HL-60 (cell line): ENCODE measurements at regions not wholly inside any gene's neighbourhood (a gene's known extent, or its start where the extent isn't known, plus 50 kb on each side); places are given as distances from the start of the nearest gene placed in this dataset.

Experiments
- DNase-seq, 2 experiments: peaks; one replicate each; pipeline ENCODE4 v3.0.0-alpha.2; 2010 to 2020; ENCODE audit warnings: low read depth in 1 of 2, low spot score in 1 of 2
- H3K27ac ChIP-seq: fragments of 250-450 bp; sonication (Bioruptor Pico); replicated peaks from 2 replicates; pipeline ENCODE4 v1.5.1; 2020; ENCODE audit warnings: mild to moderate bottlenecking, moderate library complexity
- H3K27me3 ChIP-seq: fragments of 250-450 bp; sonication (Bioruptor Pico); 2 replicates; pipeline ENCODE4 v1.5.1; 2021; ENCODE audit warnings: mild to moderate bottlenecking, moderate library complexity; ENCODE audit not compliant: insufficient read depth, poor library complexity, severe bottlenecking
- H3K4me3 ChIP-seq: replicated peaks from 2 replicates; pipeline ENCODE4 v1.5.1; 2011; ENCODE audit warnings: mild to moderate bottlenecking, control low read depth, low read length; ENCODE audit not compliant: insufficient read depth
- GABPA ChIP-seq: IDR thresholded peaks from 2 replicates; pipeline ENCODE4 v1.6.1; 2012; ENCODE audit warnings: low read depth
- POLR2AphosphoS5 ChIP-seq: IDR thresholded peaks from 2 replicates; pipeline ENCODE4 v1.6.1; 2012; ENCODE audit warnings: low read depth
- SPI1 ChIP-seq: IDR thresholded peaks from 2 replicates; pipeline ENCODE4 v1.6.1; 2012; ENCODE audit warnings: low read depth, mild to moderate bottlenecking, borderline replicate concordance
- TF ChIP-seq, protein P1 (sequence below): IDR thresholded peaks from one replicate; pipeline ENCODE4 v1.5.1; 2011; ENCODE audit warnings: low read length, control low read depth, inconsistent platforms; ENCODE audit not compliant: insufficient read depth
- TF ChIP-seq, protein P2 (sequence below): IDR thresholded peaks from 2 replicates; pipeline ENCODE4 v1.6.1; 2012; ENCODE audit warnings: low read depth; ENCODE audit not compliant: insufficient replicate concordance

DNA sequence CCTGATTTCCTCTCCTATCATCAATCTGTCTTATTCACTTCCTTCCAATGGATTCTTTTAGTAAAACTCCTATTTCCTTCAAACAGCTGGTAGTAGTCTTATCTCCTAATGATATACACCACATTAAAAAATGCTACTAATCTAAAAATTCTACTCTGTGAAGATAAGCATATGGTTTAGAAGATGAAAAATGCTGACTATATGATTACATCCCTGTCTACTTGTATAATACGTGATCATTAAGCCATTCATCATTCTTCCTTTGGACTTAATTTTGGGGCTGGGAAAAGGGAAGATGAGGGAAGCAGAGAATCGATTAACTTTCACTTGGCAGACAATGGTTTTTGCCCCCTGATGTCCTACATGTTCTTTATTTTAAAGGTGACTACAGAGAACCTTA, 453.1 kb downstream of the NSUN3 start:
- Histone ChIP-seq H3K27me3 (no peaks in the 10 kb centered on the region), H3K4me3 (no peak overlapping the region), H3K27ac (no peak overlapping the region)
- TF ChIP-seq SPI1 (no peak), POLR2AphosphoS5 (no peak), GABPA (no peak)
- TF ChIP-seq, protein P1, sequence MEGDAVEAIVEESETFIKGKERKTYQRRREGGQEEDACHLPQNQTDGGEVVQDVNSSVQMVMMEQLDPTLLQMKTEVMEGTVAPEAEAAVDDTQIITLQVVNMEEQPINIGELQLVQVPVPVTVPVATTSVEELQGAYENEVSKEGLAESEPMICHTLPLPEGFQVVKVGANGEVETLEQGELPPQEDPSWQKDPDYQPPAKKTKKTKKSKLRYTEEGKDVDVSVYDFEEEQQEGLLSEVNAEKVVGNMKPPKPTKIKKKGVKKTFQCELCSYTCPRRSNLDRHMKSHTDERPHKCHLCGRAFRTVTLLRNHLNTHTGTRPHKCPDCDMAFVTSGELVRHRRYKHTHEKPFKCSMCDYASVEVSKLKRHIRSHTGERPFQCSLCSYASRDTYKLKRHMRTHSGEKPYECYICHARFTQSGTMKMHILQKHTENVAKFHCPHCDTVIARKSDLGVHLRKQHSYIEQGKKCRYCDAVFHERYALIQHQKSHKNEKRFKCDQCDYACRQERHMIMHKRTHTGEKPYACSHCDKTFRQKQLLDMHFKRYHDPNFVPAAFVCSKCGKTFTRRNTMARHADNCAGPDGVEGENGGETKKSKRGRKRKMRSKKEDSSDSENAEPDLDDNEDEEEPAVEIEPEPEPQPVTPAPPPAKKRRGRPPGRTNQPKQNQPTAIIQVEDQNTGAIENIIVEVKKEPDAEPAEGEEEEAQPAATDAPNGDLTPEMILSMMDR = no peak
- TF ChIP-seq, protein P2, sequence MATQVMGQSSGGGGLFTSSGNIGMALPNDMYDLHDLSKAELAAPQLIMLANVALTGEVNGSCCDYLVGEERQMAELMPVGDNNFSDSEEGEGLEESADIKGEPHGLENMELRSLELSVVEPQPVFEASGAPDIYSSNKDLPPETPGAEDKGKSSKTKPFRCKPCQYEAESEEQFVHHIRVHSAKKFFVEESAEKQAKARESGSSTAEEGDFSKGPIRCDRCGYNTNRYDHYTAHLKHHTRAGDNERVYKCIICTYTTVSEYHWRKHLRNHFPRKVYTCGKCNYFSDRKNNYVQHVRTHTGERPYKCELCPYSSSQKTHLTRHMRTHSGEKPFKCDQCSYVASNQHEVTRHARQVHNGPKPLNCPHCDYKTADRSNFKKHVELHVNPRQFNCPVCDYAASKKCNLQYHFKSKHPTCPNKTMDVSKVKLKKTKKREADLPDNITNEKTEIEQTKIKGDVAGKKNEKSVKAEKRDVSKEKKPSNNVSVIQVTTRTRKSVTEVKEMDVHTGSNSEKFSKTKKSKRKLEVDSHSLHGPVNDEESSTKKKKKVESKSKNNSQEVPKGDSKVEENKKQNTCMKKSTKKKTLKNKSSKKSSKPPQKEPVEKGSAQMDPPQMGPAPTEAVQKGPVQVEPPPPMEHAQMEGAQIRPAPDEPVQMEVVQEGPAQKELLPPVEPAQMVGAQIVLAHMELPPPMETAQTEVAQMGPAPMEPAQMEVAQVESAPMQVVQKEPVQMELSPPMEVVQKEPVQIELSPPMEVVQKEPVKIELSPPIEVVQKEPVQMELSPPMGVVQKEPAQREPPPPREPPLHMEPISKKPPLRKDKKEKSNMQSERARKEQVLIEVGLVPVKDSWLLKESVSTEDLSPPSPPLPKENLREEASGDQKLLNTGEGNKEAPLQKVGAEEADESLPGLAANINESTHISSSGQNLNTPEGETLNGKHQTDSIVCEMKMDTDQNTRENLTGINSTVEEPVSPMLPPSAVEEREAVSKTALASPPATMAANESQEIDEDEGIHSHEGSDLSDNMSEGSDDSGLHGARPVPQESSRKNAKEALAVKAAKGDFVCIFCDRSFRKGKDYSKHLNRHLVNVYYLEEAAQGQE = no peak
- DNase-seq = no peak

DNA sequence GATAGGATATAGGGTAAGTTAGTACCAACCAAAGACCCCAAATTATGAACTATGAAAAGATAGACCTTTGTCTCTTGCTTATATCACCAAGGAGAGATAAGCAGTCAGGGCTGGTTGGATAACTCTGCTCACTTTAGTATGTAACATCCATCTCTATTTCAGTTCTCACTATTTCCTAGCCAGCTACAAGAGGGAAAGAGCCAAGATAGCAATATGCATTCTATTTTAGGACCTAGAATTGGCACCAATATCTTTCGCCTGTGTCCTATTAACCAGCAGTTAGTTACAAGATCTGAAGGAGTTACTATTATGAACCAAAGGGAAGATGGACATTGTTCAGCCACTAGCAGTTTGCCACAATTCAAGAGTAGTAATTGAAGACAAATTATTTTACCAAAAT, 457.5 kb downstream of the NSUN3 start:
- H3K4me3 ChIP-seq = no peak overlapping the region
- no peak overlapping the region for H3K27ac ChIP-seq
- no peaks in the 10 kb centered on the region for H3K27me3 ChIP-seq
- no peak for DNase-seq
- TF ChIP-seq POLR2AphosphoS5 = no peak
- no peak for TF ChIP-seq GABPA
- TF ChIP-seq SPI1 = no peak

DNA sequence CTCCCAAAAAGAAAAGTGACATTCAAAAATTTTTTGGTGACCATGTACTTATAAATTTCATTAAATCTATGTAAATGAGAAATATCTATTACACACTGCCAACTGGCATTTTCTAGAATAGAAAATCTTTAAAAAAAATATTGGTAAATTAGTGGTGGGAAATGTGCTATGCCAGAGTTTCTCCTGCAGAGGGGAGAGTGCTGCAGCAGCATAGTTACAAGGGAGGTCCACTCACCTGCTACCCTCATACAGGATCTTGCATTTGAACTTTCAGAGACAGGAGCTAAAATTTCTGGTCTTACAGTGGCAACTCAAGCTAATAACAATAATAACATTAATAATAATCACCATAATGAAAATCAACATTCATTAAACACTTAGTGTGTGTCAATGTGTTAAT, 459.6 kb downstream of the NSUN3 start:
- no peak for DNase-seq
- no peak overlapping the region for H3K4me3 ChIP-seq
- TF ChIP-seq POLR2AphosphoS5 (no peak), GABPA (no peak), SPI1 (no peak)
- TF ChIP-seq, protein P1 = no peak
- TF ChIP-seq, protein P2 = no peak
- no peak overlapping the region for H3K27ac ChIP-seq
- no peaks in the 10 kb centered on the region for H3K27me3 ChIP-seq

DNA sequence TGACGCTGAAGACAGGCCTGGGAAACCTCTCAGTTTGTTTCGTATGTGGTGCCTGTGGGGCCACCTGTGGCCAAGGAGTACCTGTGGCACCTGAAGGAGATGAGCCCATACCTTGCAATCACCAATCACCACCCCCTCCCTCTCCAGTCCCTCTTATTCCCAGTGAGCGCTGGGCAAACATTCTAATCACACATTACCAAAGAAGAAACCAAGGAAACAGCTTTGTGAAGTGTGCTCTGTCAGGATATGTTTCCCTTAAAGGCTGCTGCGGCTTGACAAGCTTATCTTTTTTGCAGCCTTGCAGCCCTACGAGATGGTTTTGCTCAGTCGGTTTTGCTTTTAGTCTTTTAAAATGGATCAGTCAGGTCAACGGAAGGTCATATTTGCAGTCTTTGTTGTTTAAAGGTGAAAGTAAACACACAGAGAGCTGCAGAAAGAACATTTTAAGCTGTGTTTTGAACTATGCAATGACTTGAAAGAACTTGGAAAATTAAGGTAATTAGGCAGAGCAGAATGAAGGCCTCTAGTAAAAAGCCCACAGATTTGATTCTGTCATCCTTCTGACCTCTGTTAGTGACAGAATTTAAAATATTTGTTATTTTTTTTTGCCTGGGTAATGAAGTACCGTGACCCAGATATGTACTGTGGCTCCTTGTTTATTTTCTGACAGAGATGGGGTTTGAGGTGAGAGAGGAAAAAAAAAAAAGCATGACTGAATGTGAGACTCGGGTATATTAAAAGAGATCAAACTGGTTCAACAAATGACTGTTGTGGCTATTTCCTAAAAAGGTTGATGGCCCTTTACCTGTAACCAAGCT, 461.4 kb downstream of the NSUN3 start:
- DNase-seq = no peak
- H3K27ac ChIP-seq = no peak overlapping the region
- H3K4me3 ChIP-seq = no peak overlapping the region
- no peak for TF ChIP-seq SPI1
- TF ChIP-seq, protein P1 = no peak
- TF ChIP-seq, protein P2 = no peak
- no peak for TF ChIP-seq GABPA
- TF ChIP-seq POLR2AphosphoS5 = no peak
- no peaks in the 10 kb centered on the region for H3K27me3 ChIP-seq
